OCI-LY7 (cell line): ENCODE measurements at regions not wholly inside any gene's neighbourhood (a gene's known extent, or its start where the extent isn't known, plus 50 kb on each side); places are given as distances from the start of the nearest gene placed in this dataset.

Experiments
- BruUV-seq: library from RNA; stranded (reverse); fragments of 400-500 nt; replicated peaks from 2 replicates; lab custom pipeline; 2021; lab: Mats Ljungman, UMichigan
- CTCF ChIA-PET: fragments of 300-600 bp; sonication (Branson Sonifier 250); formaldehyde crosslinking; loops from one replicate; lab custom pipeline; 2022; ENCODE audit warnings: antibody characterized with exemption; ENCODE audit not compliant: unreplicated experiment; lab: Charles Lee
- POLR2A ChIA-PET: fragments of 300-600 bp; sonication (Branson Sonifier 250); formaldehyde crosslinking; loops from one replicate; lab custom pipeline; 2022; ENCODE audit warnings: antibody characterized with exemption; lab: Charles Lee
- DNase-seq: peaks from one replicate; pipeline ENCODE4 v3.0.0-alpha.2; 2015; ENCODE audit warnings: low spot score
- H2AFZ ChIP-seq: fragments of 200-600 bp; sonication (generic), shearing (Covaris generic); 2 replicates; pipeline ENCODE4 v1.6.1; 2014; ENCODE audit warnings: mild to moderate bottlenecking, antibody characterized with exemption, low read length, moderate library complexity
- H3K27ac ChIP-seq: fragments of 200-600 bp; sonication (generic); 2 replicates; pipeline ENCODE4 v1.5.1; 2014; ENCODE audit warnings: mixed run types, low read depth, mild to moderate bottlenecking, moderate library complexity, low read length, inconsistent platforms; ENCODE audit not compliant: poor library complexity, severe bottlenecking
- H3K36me3 ChIP-seq: fragments of 200-600 bp; sonication (generic); 2 replicates; pipeline ENCODE4 v1.6.1; 2014; ENCODE audit warnings: mild to moderate bottlenecking, antibody characterized with exemption, low read length, moderate library complexity, mixed read lengths; ENCODE audit not compliant: insufficient read depth
- H3K4me1 ChIP-seq: fragments of 200-600 bp; sonication (generic); 2 replicates; pipeline ENCODE4 v1.5.1; 2014; ENCODE audit warnings: mild to moderate bottlenecking, low read length; ENCODE audit not compliant: insufficient read depth, poor library complexity, severe bottlenecking
- H3K4me2 ChIP-seq: fragments of 200-600 bp; sonication (generic); 2 replicates; pipeline ENCODE4 v1.6.1; 2014; ENCODE audit warnings: mild to moderate bottlenecking, low read length
- H3K4me3 ChIP-seq: fragments of 200-600 bp; sonication (generic); 2 replicates; pipeline ENCODE4 v1.5.1; 2014; ENCODE audit warnings: mild to moderate bottlenecking, low read depth, low read length; ENCODE audit not compliant: poor library complexity, severe bottlenecking
- H3K79me2 ChIP-seq: fragments of 200-600 bp; sonication (generic); 2 replicates; pipeline ENCODE4 v1.6.1; 2016; ENCODE audit warnings: low read depth, mild to moderate bottlenecking, low read length, moderate library complexity, mixed read lengths; ENCODE audit not compliant: insufficient read depth
- H3K9me2 ChIP-seq: fragments of 200-600 bp; sonication (generic); 2 replicates; pipeline ENCODE4 v1.6.1; 2016; ENCODE audit warnings: mild to moderate bottlenecking, low read length, mixed read lengths; ENCODE audit not compliant: insufficient read depth
- H3K9me3 ChIP-seq: fragments of 200-600 bp; sonication (generic); 2 replicates; pipeline ENCODE4 v1.6.1; 2014; ENCODE audit warnings: mild to moderate bottlenecking, mixed run types, low read length, mixed read lengths
- H4K20me1 ChIP-seq: fragments of 200-600 bp; sonication (generic); 2 replicates; pipeline ENCODE4 v1.6.1; 2014; ENCODE audit warnings: mild to moderate bottlenecking, antibody characterized with exemption, low read length, moderate library complexity, mixed read lengths; ENCODE audit not compliant: insufficient read depth
- EZH2phosphoT487 ChIP-seq: fragments of 200-600 bp; sonication (generic); IDR thresholded peaks from 2 replicates; pipeline ENCODE4 v1.6.1; 2018; ENCODE audit warnings: low read depth, borderline replicate concordance, mild to moderate bottlenecking, mixed run types, antibody characterized with exemption, low read length, moderate library complexity, mixed read lengths
- intact Hi-C: fragments of 100-400 bp; cut with micrococcal nuclease; formaldehyde crosslinking; loops from one replicate; pipeline ENCODE4 v1.10.0; 2022; ENCODE audit not compliant: unreplicated experiment
- TF ChIP-seq, protein P1 (sequence below): fragments of 200-600 bp; sonication (generic); conservative IDR thresholded peaks from 2 replicates; pipeline ENCODE4 v1.5.1; 2014; ENCODE audit warnings: mild to moderate bottlenecking, antibody characterized with exemption, low read length, moderate library complexity, mixed read lengths

GRCh38 chr6:138557147-138557546 lies 57.9 kb upstream of the NHSL1 start:
- Histone ChIP-seq H3K36me3 (no peaks in the 10 kb centered on the region), H3K9me3 (no peaks in the 10 kb centered on the region), H3K27ac (no peak overlapping the region), H4K20me1 (no peaks in the 10 kb centered on the region), H2AFZ (no peak overlapping the region), H3K9me2 (no peaks in the 10 kb centered on the region), H3K79me2 (no peaks in the 10 kb centered on the region), H3K4me1 (no peaks in the 10 kb centered on the region), H3K4me2 (no peak overlapping the region), H3K4me3 (no peak overlapping the region)
- no peak for DNase-seq
- intact Hi-C loops, result no loop called here
- TF ChIP-seq EZH2phosphoT487, result no peak
- TF ChIP-seq, protein P1, sequence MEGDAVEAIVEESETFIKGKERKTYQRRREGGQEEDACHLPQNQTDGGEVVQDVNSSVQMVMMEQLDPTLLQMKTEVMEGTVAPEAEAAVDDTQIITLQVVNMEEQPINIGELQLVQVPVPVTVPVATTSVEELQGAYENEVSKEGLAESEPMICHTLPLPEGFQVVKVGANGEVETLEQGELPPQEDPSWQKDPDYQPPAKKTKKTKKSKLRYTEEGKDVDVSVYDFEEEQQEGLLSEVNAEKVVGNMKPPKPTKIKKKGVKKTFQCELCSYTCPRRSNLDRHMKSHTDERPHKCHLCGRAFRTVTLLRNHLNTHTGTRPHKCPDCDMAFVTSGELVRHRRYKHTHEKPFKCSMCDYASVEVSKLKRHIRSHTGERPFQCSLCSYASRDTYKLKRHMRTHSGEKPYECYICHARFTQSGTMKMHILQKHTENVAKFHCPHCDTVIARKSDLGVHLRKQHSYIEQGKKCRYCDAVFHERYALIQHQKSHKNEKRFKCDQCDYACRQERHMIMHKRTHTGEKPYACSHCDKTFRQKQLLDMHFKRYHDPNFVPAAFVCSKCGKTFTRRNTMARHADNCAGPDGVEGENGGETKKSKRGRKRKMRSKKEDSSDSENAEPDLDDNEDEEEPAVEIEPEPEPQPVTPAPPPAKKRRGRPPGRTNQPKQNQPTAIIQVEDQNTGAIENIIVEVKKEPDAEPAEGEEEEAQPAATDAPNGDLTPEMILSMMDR, result no peak
- POLR2A ChIA-PET, result no interaction called here
- CTCF ChIA-PET, result no interaction called here
- BruUV-seq, result no TSS peak

GRCh38 chr6:138559143-138559542 lies 59.8 kb upstream of the NHSL1 start:
- H3K79me2 ChIP-seq, result no peaks in the 10 kb centered on the region
- no peak for TF ChIP-seq EZH2phosphoT487
- TF ChIP-seq, protein P1, result no peak
- DNase-seq, result no peak
- no peaks in the 10 kb centered on the region for H3K9me2 ChIP-seq
- POLR2A ChIA-PET, result interaction anchor here (0.6 kb wide), 1 partner anchor 102 kb away, joined by 3 read pairs; no protein-coding TSS in a partner anchor
- H3K36me3 ChIP-seq, result no peaks in the 10 kb centered on the region
- CTCF ChIA-PET, result no interaction called here
- H2AFZ ChIP-seq, result no peak overlapping the region
- no peak overlapping the region for H3K4me2 ChIP-seq
- intact Hi-C loops, result no loop called here
- no TSS peak for BruUV-seq
- H3K4me1 ChIP-seq, result no peaks in the 10 kb centered on the region
- no peaks in the 10 kb centered on the region for H4K20me1 ChIP-seq
- H3K27ac ChIP-seq, result no peak overlapping the region
- H3K9me3 ChIP-seq, result no peaks in the 10 kb centered on the region
- no peak overlapping the region for H3K4me3 ChIP-seq

- H3K9me2 ChIP-seq, result no peaks in the 10 kb centered on the region
- ChIA-PET POLR2A (interaction anchor here (0.6 to 0.9 kb wide), 2 partner anchors 35 to 49 kb away, joined by 3 to 5 read pairs; no protein-coding TSS in a partner anchor), CTCF (no interaction called here)
- intact Hi-C loops, result no loop called here
- H3K4me3 ChIP-seq, result no peak overlapping the region
- DNase-seq, result no peak
- BruUV-seq, result no TSS peak
- no peak overlapping the region for H3K27ac ChIP-seq
- H4K20me1 ChIP-seq, result no peaks in the 10 kb centered on the region
- H2AFZ ChIP-seq, result no peak overlapping the region
- no peaks in the 10 kb centered on the region for H3K36me3 ChIP-seq
- no peaks in the 10 kb centered on the region for H3K4me1 ChIP-seq
- TF ChIP-seq, protein P1, result no peak
- no peak for TF ChIP-seq EZH2phosphoT487
- H3K4me2 ChIP-seq, result no peak overlapping the region
- H3K9me3 ChIP-seq, result no peaks in the 10 kb centered on the region
- no peaks in the 10 kb centered on the region for H3K79me2 ChIP-seq
These were observed 61.0 kb upstream of the NHSL1 start for GRCh38 chr6:138560130-138560860.
